SK-N-SH (cell line): ENCODE measurements at regions not wholly inside any gene's neighbourhood (a gene's known extent, or its start where the extent isn't known, plus 50 kb on each side); places are given as distances from the start of the nearest gene placed in this dataset.
A peak's percentile ranks its signal among the peaks of the same experiment; 100 is the strongest.

ENCODE experiments used
- GABPA ChIP-seq: IDR thresholded peaks from 2 replicates; pipeline ENCODE4 v1.4.0; 2012; ENCODE audit warnings: low read depth, mild to moderate bottlenecking
- POLR2AphosphoS5 ChIP-seq: IDR thresholded peaks from 2 replicates; pipeline ENCODE4 v1.6.1; 2012; ENCODE audit warnings: low read depth, low read length
- RAD21 ChIP-seq: IDR thresholded peaks from 2 replicates; pipeline ENCODE4 v1.6.1; 2012; ENCODE audit warnings: mild to moderate bottlenecking, low read length
- RFX5 ChIP-seq: IDR thresholded peaks from 2 replicates; pipeline ENCODE4 v1.6.1; 2012; ENCODE audit warnings: mild to moderate bottlenecking, improper control_type of control experiment, low read length
- TAF1 ChIP-seq: IDR thresholded peaks from 2 replicates; pipeline ENCODE4 v1.6.1; 2012; ENCODE audit warnings: low read depth, mild to moderate bottlenecking, low read length, moderate library complexity, borderline replicate concordance
- USF2 ChIP-seq: fragments of 150-350 bp; IDR thresholded peaks from 2 replicates; pipeline ENCODE4 v1.6.1; 2017; ENCODE audit warnings: antibody characterized with exemption, low read length, low read depth, borderline replicate concordance
- TF ChIP-seq, protein P1 (sequence below): fragments of 200-600 bp; sonication (generic); IDR thresholded peaks from 2 replicates; pipeline ENCODE4 v1.6.1; 2017; ENCODE audit warnings: antibody characterized with exemption, mild to moderate bottlenecking, moderate library complexity
- TF ChIP-seq, protein P2 (sequence below): IDR thresholded peaks from 2 replicates; pipeline ENCODE4 v1.6.1; 2012; ENCODE audit warnings: mild to moderate bottlenecking, low read depth, low read length, moderate library complexity

DNA sequence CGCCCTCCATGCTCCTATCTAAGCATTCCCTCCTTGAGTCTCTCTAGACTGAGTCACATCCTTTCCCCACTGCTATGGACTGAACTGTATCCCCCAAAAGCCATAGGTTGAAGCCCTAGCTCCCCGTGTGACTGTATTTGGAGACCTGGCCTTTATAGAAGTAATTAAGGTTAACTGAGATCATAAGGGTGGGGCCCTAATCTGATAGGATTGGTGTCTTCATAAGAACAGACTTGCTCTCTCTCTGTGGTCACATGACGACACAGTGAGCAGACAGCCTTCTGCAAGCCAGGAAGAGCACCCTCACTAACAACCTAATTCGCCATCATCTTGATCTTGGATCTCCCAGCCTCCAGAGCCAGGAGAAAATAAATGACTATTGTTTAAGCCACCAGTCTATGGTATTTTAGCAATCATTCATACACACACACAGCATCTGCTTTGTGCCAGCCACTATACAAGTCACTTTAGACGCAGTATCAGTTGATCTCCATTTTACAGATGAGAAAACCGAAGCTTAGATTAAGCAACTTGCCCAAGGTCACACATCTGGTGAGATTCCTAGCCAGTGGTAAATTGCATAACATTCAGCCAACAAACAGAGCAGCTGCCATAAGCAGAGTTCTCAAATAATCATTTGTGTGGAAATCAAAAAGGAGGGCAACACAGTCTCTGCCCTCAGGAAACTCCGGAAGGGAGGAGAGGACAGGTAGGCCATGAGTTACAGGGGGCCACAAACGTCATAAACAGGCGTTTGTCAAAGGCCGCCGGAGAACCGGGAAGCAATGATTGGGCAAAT, 66.3 kb upstream of the HES1 start:
- TF ChIP-seq RFX5, result no peak
- no peak for TF ChIP-seq GABPA
- TF ChIP-seq, protein P1, sequence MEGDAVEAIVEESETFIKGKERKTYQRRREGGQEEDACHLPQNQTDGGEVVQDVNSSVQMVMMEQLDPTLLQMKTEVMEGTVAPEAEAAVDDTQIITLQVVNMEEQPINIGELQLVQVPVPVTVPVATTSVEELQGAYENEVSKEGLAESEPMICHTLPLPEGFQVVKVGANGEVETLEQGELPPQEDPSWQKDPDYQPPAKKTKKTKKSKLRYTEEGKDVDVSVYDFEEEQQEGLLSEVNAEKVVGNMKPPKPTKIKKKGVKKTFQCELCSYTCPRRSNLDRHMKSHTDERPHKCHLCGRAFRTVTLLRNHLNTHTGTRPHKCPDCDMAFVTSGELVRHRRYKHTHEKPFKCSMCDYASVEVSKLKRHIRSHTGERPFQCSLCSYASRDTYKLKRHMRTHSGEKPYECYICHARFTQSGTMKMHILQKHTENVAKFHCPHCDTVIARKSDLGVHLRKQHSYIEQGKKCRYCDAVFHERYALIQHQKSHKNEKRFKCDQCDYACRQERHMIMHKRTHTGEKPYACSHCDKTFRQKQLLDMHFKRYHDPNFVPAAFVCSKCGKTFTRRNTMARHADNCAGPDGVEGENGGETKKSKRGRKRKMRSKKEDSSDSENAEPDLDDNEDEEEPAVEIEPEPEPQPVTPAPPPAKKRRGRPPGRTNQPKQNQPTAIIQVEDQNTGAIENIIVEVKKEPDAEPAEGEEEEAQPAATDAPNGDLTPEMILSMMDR, result no peak
- TF ChIP-seq POLR2AphosphoS5, result no peak
- TF ChIP-seq, protein P2, sequence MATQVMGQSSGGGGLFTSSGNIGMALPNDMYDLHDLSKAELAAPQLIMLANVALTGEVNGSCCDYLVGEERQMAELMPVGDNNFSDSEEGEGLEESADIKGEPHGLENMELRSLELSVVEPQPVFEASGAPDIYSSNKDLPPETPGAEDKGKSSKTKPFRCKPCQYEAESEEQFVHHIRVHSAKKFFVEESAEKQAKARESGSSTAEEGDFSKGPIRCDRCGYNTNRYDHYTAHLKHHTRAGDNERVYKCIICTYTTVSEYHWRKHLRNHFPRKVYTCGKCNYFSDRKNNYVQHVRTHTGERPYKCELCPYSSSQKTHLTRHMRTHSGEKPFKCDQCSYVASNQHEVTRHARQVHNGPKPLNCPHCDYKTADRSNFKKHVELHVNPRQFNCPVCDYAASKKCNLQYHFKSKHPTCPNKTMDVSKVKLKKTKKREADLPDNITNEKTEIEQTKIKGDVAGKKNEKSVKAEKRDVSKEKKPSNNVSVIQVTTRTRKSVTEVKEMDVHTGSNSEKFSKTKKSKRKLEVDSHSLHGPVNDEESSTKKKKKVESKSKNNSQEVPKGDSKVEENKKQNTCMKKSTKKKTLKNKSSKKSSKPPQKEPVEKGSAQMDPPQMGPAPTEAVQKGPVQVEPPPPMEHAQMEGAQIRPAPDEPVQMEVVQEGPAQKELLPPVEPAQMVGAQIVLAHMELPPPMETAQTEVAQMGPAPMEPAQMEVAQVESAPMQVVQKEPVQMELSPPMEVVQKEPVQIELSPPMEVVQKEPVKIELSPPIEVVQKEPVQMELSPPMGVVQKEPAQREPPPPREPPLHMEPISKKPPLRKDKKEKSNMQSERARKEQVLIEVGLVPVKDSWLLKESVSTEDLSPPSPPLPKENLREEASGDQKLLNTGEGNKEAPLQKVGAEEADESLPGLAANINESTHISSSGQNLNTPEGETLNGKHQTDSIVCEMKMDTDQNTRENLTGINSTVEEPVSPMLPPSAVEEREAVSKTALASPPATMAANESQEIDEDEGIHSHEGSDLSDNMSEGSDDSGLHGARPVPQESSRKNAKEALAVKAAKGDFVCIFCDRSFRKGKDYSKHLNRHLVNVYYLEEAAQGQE, result no peak
- TF ChIP-seq TAF1, result no peak
- 0 out of 2 replicates have a peak, but pooled peaks have one; percentile 4 for TF ChIP-seq RAD21
- no peak for TF ChIP-seq USF2
